IMR-90 (cell line): ENCODE measurements at regions not wholly inside any gene's neighbourhood (a gene's known extent, or its start where the extent isn't known, plus 50 kb on each side); places are given as distances from the start of the nearest gene placed in this dataset.

Experiments
- BHLHE40 ChIP-seq: fragments of 150-350 bp; IDR thresholded peaks from 2 replicates; pipeline ENCODE4 v1.6.1; 2016; ENCODE audit warnings: mild to moderate bottlenecking, low read depth, low read length
- CEBPB ChIP-seq: IDR thresholded peaks from 2 replicates; pipeline ENCODE4 v1.6.1; 2012; ENCODE audit warnings: low read depth, low read length, improper control_type of control experiment
- CTCF ChIP-seq: conservative IDR thresholded peaks from 2 replicates; pipeline ENCODE4 v1.5.1; 2012; ENCODE audit warnings: mild to moderate bottlenecking, low read depth, low read length, improper control_type of control experiment
- MAZ ChIP-seq: IDR thresholded peaks from 2 replicates; pipeline ENCODE4 v1.6.1; 2012; ENCODE audit warnings: low read depth, mild to moderate bottlenecking, low read length, improper control_type of control experiment, moderate library complexity, borderline replicate concordance
- POLR2A ChIP-seq: IDR thresholded peaks from 2 replicates; pipeline ENCODE4 v1.6.1; 2012; ENCODE audit warnings: mild to moderate bottlenecking, low read depth, low read length
- RAD21 ChIP-seq: IDR thresholded peaks from 2 replicates; pipeline ENCODE4 v1.6.1; 2012; ENCODE audit warnings: low read length, improper control_type of control experiment
- RCOR1 ChIP-seq: IDR thresholded peaks from 2 replicates; pipeline ENCODE4 v1.6.1; 2012; ENCODE audit warnings: mild to moderate bottlenecking, low read length, improper control_type of control experiment; ENCODE audit not compliant: insufficient replicate concordance
- RFX5 ChIP-seq: IDR thresholded peaks from 2 replicates; pipeline ENCODE4 v1.8.0; 2012; ENCODE audit warnings: low read depth, mild to moderate bottlenecking, low read length, moderate library complexity
- SMC3 ChIP-seq: fragments of 150-350 bp; IDR thresholded peaks from 2 replicates; pipeline ENCODE4 v1.6.1; 2016; ENCODE audit warnings: low read depth, mild to moderate bottlenecking, antibody characterized with exemption, low read length, moderate library complexity
- USF2 ChIP-seq: fragments of 150-350 bp; IDR thresholded peaks from 2 replicates; pipeline ENCODE4 v1.6.1; 2017; ENCODE audit warnings: mild to moderate bottlenecking, antibody characterized with exemption, low read length, low read depth

DNA sequence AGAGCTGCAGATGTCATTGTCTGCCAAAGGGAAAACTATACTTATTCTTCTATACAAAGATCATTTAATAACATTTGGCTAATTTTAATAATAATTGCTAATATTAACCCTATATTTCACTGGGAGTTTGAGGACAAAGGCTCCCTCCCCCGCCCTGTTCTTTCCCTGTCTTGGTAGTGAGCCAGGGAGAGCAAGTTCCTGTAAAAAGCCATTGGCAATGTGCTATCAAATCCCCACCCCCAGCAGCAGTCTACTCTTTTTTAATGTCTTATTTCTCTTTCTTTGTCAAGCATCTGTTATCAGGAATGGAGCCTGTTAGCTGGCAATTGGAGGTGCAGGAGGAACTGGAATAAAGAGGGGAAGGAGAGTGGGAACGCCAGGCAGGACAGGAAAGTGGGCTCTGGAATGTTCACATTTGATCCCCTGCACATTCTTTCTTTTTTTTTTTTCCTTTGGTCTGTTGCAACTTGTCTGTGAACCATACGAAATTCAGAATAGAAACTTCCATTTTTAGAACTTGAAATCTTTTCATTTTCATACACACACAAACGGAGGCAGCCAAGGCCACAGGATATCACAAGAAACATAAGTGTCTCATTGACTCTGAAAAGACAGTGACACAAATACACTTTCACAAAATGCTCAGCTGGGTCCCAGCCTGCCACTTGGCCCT is 664.8 kb upstream of the ZNF608 start:
- TF ChIP-seq SMC3 (no peak), POLR2A (no peak), MAZ (no peak), RAD21 (no peak), CTCF (no peak), RCOR1 (no peak), CEBPB (no peak; the same call in 1 of the 2 replicates), RFX5 (no peak), BHLHE40 (no peak), USF2 (no peak)
